VCaP (cell line): ENCODE measurements at regions not wholly inside any gene's neighbourhood (a gene's known extent, or its start where the extent isn't known, plus 50 kb on each side); places are given as distances from the start of the nearest gene placed in this dataset.

Experiments
- H3K27ac ChIP-seq: fragments of 450-650 bp; 2 replicates; pipeline ENCODE4 v1.5.1; 2017
- CTCF ChIP-seq: fragments of 450-650 bp; conservative IDR thresholded peaks from 2 replicates; pipeline ENCODE4 v1.5.1; 2017; ENCODE audit warnings: mild to moderate bottlenecking, moderate library complexity

DNA sequence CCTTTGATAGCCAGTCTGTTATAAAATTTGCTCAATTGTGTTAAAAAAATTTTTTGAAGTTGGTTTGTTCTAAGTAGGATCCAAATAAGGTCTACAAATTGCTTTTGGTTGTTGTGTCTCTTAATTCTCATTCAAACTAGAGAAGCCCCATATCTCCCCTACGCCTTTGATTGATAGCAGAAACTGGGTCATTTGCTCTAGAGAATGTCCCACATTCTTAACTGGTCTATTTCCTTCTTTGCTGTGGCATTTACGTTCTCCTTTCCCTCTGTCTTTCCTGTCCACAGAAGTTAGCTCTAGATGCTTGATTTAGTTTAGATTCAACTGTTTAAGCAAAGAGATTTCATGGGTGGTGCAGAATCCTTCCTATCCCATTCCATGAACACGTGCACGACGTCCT, 174.6 kb upstream of the SVIL start:
- H3K27ac ChIP-seq = no peak overlapping the region

DNA sequence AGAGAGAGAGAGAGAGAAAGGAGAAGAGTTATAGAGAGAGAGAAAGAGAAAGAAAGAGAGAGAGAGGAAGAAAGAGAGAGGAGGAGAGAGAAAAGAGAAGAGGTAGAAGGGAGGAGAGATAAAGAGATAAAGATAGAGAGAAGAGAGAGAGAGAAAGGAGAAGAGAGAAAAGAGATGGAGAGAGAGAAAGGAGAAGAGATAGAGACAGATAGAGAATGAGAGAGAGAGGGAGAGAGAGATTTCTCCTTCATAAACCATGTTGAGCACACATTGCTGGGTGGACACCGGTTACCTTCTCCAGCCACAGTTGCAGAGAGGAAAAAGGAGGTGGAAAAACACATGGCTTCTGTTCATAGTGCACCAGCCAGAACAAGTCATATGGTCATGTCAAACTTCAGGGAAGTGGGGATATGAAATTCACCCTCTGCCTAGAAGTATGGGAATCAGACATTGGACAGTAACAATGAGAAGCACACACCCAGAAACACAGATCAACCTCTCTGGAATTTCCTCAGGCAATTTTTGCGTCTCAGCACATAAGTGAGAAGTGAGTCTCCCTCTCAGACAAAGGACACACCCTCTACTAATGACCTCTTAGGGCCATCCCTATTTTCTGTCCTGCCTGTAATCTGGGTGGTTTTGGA, 172.5 kb upstream of the SVIL start:
- TF ChIP-seq CTCF = no peak
- H3K27ac ChIP-seq = no peak overlapping the region

More for the DNA sequence above, 174.6 kb upstream of the SVIL start:
- no peak for TF ChIP-seq CTCF

DNA sequence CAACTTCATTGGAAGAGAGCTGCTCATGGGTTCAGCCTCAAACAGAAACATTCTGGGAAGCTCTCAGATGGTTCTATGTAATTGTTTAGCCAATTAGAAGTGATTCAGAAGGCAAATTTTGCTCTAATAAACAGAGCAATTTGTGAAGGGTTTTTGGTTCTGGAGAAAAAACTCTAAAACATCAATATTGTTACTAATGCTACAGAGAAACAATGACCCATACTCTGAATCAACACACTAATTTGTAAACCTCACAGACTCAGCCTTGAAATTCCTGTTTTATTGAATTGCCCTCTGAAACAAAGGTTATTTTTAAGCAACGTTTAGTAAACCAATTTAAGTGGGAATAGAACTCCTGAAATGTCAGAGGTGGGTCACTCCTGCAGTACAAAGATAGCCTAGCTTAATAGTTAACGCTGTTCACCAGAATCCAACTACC, 171.6 kb upstream of the SVIL start:
- TF ChIP-seq CTCF = no peak
- no peak overlapping the region for H3K27ac ChIP-seq

- no peak for TF ChIP-seq CTCF
- H3K27ac ChIP-seq = no peak overlapping the region
These were observed 170.5 kb upstream of the SVIL start for GRCh38 chr10:29805134-29805723.

DNA sequence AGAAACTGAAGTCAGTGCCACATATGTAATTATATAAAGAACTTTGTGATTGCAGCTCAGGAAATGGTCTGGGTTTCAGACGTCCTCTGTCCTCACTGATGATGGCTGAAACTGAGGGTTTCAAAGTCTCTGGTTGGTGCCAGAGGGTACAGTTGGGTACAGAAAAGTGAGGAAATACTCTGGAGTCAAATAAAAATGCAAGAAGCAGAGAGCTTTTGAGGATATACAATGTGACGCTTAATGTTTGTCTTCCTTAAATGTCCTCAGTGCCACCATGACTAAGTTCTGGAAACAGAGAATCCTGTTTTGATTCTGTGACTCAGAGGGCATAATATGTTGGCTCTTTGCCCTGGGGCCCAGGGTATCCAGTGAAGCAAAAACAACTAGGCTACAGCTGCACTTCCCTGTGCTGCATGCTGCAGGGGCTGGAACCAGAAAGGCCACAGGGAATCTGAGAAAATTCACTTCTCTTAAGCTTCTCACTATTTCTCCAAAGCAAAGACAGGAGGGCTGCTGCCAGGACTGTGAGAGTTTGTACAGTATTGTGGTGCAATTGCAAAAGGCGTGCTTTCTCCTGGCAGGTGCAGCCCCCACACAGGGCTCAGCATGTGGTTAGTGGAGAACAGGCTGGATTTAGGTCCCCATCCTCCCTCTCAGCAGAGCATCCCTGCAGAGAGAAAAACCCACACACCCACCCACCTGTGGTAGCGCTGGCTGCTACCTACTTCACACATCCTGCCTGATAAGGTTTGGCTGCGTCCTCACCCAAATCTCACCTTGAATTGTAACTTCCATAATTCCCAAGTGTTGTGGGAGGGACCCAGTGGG, 169.5 kb upstream of the SVIL start:
- H3K27ac ChIP-seq = no peak overlapping the region
- TF ChIP-seq CTCF = no peak

DNA sequence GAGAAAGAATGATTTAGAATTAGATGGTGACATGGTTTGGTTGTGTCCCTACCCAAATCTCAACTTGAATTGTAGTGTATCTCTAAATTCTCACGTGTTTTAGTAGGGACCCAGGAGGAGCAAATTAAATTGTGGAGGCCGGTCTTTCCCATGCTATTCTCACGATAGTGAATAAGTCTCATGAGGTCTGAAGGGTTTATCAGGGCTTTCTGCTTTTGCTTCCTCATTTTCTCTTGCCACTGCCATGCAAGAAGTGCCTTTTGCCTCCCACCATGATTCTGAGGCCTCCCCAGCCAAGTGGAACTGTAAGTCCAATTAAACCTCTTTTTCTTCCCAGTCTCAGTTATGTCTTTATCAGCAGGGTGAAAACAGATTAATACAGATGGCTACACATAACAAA, 167.4 kb upstream of the SVIL start:
- no peak overlapping the region for H3K27ac ChIP-seq
- TF ChIP-seq CTCF = no peak

- TF ChIP-seq CTCF = no peak
- H3K27ac ChIP-seq = no peak overlapping the region
These were observed 164.3 kb upstream of the SVIL start for GRCh38 chr10:29798921-29799690.
